GM18498 (cell line): ENCODE measurements at regions not wholly inside any gene's neighbourhood (a gene's known extent, or its start where the extent isn't known, plus 50 kb on each side); places are given as distances from the start of the nearest gene placed in this dataset.

Experiments used
- ATAC-seq: cut with Tn5 transposase; IDR thresholded peaks from one replicate; pipeline ENCODE4 v1.9.1; 2021; ENCODE audit warnings: mild to moderate bottlenecking, moderate library complexity; ENCODE audit not compliant: unreplicated experiment

DNA sequence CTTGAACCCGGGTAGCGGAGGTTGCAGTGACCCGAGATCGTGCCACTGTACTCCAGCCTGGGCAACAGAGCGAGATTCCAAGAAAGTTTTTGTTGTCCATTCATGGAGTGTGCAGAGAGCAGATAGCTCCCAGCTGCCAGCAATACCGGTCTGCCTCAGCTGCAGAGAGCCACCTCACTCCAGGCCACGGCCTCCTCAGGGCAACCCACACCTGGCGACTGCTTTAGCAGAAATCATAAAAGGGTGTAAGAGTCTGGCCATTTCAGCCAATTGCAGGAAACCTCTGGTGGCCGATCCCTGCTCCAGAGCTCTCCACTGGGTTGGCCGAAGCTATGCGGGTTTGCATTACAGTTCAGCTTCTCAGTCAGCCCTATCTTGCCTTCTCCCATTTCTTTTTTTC, 227.4 kb upstream of the BCOR start:
- no peak for ATAC-seq

DNA sequence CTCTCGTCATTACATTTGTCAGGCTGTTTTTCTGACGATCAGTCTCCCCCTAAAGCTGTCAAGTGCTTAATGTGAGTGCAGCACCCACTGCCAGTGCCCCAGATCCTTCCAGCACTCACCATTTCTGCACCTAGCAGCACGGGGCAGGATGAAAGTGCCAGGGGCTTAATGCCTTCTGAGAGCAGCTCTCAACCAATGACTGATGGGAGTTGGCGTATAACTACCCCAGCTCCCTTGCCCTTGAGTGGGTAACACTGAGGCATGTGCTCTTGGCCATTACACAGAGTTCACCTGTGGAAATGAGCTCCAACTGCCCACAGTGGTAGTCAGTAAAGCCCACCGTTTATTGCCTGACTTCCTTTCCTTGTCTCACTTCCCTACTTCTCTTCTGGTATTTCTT, 226.2 kb upstream of the BCOR start:
- ATAC-seq, result no peak

DNA sequence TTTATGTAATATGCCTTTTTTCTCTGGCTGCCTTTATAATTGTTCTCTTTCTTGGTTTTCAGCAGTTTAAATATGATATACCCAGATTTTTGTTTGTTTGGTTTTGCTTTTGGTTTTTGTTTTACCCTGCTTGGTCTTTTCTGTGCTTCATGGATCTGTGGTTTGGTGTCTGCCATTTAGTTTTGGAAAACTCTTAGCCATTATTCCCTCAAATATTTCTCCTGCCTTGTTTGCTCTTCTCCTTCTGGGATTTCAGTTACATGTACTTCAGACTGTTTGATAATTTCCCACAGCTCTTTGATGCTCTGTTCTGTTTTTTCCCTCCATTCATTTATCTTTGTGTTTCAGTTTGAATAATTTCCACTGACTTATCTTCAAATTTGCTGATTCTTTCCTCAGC, 223.1 kb upstream of the BCOR start:
- no peak for ATAC-seq

DNA sequence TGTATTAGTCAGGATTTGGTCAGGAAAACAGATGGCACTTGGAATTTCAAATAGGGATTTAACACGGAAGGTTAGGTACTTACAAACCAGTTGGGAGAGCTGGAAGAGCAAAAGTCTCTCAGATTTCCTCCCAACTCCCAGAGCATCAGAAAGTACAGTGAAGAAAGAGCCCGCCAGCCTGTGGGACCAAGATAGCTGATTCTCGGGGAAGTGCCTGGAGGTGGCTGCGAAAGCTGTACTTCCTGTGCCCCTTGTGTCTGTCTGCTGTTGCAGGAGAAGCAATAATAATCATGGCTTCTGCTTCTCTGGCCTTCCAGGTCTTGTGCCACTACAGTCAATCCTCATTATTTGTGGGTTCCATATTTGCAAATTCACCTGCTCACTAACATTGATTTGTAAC, 221.0 kb upstream of the BCOR start:
- no peak for ATAC-seq

DNA sequence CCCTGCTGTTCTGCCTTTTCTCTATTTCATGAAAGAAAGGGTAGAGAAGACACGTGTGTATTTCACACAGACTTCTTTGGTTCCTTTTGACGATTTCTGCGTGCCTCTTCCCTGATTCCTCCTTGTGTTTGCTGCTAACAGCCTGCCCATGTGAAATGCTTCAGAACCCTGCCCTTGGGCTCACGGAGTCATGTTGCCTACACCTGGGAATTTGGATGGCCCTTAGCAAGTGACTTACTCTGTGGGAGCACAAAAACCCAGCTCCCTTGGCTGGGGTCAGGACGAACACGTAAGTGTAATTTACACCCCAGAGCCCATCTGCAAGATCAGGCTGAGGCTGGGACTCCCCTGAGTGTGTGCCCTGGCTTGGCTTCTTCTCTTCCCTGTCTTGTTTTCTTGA, 220.3 kb upstream of the BCOR start:
- no peak for ATAC-seq

DNA sequence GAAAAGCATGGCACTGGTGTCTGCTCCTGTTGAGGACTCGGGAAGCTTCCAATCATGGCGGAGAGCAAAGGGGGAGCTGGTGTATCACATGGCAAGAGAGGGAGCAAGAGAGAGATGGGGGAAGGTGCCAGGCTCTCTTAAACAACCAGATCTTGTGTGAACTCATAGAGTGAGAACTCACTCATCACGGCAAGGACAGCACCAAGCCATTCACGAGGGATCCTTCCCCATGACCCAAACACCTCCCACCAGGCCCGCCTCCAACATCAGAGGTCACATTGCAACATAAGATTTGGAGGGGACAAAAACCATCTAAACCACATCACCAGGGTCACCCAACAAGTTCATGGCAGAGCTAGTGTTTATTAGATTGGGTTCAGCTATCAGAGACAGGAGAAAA, 218.7 kb upstream of the BCOR start:
- no peak for ATAC-seq

DNA sequence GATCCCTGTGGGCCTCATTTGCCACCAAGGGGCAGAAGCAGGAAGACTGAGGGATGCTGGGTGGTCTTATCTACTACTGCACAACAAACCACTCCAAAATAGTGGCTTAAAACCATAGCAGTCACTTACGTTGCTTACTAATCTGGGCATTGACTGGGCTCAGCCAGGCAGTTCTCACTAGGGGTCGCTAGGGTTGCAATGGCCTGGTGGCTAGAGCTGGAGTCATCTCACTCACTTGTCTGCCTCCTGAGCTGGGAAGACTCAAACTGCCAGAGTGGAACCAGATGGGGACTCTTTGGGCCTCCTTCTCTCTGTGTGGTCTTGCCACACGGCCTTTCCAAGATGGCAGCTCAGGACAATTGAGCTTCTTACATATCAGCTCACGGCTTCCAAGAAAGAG, 216.3 kb upstream of the BCOR start:
- ATAC-seq, result no peak

DNA sequence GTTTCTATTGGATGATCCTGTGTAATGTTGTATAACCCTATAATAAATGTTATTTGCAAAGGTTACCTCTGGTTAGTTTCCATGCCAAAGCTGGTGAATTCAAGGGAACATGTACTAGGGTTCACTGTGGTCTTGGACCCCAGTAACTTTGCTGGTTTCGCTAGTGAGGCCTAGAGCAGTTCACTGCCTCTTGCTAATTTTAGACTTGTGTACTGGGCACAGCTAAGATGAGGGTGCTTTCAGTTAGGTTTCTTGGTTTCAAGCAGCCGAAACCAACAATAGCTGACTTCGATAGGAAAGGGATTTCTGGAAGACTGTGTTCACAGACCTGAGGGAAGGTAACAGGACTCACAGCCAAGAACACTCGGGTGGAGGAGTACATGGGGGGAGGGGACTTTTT, 215.5 kb upstream of the BCOR start:
- no peak for ATAC-seq

DNA sequence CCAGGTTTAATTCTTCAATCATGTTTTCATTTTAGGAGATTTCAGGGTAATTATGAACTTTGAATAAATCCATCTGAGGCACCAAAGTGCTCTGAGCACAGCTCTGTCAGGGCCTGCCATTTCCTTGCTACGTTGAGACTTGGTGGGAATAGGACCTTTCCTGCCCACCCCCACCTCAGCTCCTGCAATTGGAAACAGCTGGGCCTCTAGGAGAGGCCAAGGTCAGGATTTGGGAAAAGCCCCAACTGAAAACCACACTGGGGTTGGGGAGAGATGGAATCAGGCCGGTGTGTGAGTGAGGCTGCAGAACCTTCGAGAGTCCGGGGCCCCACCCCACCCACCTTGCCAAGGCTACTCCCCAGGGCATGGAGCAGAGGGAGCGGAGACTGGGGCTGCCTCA, 212.7 kb upstream of the BCOR start:
- ATAC-seq, result no peak

DNA sequence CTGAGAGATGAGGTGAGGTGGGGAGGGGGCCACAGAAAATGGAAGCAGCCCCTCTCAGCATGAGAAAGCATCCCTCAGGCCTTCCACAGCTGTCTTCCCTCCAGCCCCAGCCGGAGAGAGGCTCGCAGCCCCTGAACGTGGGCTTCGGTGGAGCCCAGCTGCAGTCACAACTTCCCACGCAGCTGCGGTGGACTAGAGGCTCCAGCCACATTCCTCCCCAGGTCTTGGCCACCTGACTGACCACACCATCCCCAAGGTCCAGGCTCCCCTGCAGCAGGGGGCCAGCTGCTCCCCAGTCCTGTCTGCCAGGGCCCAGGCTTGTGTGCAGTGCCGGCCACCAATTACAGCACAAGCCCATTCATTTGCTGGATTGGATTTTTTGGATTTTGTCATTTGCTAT, 212.3 kb upstream of the BCOR start:
- ATAC-seq, result no peak

DNA sequence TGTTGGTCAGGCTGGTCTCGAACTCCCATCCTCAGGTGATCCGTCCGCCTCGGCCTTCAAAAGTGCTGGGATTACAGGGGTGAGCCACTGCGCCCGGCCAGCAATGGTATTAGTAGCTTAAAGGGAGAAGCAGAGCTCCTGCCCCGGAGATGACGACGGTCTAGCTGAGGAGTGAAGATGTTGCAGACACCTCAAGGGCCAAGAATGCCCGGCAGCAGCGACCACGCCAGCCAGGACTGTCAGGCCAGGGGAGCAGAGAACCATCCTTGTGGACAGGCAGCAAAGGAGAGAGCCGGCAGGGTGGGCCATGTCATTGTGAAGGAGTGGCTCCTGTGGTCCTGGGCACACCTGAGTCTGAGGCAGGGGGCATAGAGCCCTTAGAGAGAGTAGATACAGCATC, 210.1 kb upstream of the BCOR start:
- ATAC-seq, result no peak

DNA sequence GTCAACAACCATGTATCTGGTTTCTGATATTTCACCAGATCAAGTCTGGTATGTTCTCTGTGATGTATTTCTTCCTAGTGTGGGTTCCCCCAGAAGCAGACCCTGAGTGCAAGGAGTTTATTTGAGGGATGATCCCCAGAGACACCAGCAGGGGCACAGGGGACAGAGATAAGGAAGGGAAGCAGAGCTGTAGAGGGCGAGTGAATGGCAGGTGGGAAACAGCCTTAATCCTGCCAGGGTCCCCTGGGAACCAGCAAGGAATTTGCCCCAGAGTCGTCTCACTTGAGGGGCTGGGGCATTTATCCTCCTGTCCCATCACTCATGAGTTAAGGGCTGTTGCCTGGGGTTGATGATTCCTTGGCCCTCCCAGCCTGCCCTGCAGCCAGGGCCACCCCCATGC, 206.4 kb upstream of the BCOR start:
- no peak for ATAC-seq

DNA sequence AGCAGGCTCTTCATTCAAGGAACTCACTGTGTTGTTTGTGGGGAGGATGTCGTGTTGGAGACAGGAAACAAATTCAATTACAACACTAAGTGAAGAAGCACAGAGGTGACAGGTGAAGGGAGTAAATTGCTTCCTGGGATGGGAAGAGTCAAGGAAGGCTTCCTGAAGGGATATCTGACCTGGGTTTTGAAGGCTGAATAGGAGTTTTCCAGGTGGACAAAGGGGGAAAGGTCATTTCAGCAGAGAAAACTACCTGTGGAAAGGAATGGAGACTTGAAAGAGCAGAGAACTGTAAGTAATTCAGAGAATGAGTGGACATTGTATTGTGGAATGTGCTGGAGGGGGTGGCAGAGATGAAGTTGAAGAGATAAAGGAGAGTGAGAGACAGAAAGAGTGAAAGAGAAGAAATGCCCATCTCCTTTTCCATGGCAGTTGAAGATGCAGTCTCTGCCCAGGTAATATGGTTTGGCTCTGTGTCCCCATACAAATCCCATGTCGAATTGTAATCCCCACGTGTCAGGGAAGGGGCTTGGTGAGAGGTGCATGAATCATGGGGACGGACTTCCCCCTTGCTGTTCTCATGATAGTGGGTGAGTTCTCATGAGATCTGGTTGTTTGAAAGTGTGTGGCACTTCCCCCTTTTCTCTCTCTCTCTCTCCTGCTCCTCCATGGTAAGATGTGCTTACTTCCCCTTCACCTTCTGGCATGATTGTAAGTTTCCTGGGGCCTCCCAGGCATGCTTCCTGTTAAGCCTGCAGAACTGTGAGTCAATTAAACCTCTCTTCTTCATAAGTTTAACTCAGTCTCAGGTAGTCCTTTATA, 205.7 kb upstream of the BCOR start:
- no peak for ATAC-seq

DNA sequence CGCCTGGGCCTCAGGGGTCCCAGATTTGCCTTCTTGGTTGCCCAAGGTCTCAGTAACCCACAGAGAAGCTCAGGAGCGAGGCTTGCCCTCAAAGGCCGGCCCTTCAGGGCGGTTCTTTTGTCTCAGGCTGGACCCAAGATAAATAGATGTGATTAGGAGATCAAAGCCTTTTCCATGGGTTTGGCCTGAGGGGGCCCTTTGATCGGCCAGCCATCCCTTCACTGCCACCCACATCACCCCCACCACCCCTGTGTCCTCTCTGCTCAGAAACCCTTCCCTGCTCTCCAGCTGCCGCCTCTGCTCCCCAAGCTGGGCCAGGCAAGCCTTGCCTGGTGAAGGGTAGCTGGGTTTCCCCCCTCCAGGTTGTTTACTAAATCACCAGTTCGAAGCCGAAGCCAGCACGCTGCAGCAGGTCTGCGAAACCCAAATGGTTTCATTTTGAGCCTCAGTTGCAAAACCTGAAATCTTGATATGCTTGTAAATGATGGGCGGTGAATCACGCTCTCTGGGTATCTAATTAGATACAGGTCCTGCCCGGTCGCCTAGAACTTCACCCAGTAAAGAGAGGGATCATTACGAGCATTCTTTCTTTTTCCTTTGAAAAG, 202.6 kb upstream of the BCOR start:
- ATAC-seq, result no peak

DNA sequence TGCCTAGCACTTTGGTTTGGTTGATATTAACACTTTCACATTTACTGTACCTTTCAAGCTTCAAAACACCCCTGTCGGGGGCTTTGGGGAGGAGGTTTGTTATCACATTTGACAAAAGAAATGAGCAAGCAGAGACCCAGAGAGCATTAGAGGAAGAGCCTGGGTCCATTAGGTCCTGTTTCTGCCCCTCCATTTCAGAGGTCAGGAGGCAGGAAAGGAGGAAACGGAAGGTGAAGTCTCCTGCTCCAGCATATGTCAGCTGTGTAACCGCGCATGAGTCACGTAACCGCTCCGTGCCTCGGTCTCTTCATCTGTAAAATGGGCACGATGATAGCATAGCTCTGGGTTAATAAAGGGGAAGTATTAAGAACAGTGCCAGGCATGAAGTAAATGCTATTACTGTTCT, 201.9 kb upstream of the BCOR start:
- ATAC-seq, result no peak

DNA sequence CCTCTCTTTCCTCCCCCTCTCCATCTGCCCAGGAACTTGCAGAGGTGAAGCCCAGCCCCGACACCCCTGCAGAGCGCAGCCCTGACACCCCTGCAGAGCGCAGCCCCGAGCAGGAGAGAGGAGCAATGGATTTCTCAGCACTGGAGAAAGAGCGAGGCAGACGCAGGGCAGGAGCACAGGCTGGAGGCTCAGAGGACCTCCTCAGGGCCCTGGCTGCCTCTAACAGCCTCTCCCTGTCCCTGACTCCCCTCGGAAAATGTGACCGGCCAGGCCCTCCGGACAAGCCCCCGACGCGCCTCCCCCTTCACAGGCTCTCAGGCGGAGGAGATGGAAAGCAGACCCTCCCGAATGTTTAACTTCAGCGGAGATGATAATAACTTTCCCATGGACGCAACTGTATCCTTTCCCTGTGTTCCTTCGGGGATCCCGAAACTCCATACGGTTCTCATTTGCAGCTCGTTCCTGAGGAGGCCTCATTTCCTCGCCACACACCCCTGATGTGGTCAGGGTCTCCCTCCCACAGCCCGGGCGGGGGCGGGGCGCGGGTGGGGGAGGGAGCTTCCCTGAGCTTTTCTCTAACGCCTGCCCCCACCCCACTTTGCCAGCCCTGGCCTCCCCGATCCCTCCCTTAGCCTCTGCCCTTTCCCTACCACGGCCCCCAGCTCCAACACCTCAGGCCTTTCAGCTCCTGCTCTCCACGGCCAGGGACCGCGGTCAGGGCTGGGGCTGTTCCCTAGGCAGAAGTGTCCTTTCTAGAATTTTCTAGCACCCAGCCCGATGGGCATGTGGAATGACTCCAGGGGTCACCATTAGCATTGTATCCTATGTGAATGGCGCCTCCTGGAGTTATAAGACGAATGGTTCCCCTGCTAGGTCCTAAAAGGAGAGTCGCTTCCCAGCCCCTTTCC, 201.1 kb upstream of the BCOR start:
- no peak for ATAC-seq

DNA sequence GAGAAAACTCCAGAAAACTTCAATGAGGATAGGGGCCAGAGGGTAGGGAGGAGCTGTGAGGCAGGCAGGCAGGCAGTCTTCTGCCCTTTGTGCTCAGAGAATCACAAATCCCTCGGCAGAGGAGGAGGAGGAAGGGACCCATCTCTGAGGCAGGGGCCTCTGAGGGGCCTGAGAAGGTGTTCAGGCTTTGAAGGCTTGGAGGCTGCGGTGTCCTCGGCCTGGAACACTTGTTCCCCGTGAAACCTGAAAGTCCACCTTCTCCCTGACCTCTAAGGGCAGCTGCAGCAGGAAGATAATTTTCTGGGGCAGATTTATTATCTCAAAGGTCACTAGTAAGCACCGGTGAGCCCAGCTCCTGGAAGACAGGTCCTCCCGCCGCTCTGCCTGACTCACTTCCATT, 200.3 kb upstream of the BCOR start:
- ATAC-seq, result no peak

DNA sequence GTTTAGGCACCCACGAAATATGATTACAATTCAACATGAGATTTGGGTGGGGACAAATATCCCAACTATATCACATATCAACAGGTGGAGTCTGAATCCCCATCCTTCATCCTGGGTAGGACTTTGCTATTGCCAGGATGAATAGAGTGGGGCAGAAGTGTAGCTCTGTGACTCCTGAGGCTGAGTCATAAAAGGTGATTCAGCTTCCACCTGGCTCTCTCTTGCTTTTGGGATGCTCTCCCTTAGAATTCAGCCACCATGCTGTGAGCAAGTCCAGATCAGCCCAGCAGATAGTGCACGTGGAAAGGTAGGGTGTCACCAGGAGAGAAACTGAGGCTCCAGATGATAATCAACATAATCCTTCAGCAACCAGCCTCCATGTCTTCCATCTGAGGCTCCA, 193.8 kb upstream of the BCOR start:
- no peak for ATAC-seq

DNA sequence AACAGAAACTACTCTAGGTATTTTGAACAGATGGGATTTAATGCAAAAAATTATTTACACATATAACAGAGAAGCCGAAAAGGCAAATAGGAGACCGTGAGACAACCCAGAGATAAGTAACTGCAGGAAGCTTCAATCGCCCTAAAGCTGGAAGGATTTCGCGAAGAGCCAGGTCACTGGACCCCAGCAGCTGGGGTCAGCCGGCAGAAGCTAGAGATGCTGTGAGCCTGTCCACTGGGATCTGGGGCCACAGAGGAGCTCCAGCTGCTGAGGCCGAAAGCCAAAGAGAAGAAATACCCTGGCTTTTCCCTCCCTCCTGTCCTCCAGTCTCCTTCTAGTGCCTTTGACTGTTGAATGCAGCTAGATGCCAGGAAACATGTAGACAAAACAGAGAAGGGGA, 192.8 kb upstream of the BCOR start:
- no peak for ATAC-seq

DNA sequence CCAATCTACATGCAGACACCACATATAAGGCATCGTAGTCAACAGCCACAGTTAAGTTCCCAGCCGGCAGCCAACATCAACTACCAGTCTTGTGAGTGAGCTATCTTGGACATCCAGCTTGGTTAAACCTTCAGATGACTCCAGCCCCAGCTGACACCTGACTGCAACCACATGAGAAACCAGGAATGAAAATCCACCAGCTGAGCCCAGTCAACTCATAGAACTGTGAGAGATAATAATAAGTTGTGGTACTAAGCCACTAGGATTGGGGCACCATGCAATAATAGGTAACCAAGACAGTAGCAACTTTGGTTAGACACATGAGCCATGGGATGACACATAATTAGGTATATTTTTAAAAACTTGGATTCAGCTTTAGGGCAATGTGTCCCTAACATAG, 188.1 kb upstream of the BCOR start:
- no peak for ATAC-seq

DNA sequence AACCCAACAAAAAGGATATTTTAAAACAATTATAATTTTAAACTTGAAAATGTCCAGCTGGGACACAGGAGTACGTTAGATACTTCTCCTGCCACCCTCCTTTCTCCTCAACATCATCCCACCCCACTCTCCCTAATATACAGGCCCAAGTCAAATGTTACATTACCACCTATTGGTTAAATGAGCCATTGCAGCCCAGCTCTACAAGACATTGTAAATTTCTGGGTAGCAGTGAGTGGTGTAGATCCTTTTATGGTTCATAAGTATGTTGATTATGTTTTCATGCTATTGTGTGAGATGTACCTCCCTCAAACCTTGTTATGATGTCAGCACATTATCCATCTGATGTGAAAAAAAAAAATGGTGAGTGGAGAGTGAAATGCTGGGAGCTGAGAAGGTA, 187.1 kb upstream of the BCOR start:
- no peak for ATAC-seq

DNA sequence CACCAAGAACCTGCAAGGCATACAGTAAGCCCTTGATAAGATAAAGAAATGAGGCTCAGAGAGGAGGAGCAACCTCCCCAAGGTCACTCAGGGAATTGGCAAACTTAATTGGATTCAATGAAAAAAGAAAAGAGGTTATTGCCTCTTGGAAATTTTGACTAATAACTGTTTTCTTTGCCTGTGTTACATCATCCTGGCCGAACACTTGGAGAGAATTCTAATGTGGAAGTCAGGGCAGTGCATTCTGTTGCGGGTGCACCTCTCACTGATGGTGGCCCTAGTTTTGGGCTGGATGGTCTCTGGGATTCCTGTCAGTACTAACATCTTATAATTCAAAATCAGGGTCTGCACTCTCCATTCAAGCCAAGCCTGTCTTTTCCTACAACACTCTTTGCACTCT, 186.2 kb upstream of the BCOR start:
- no peak for ATAC-seq
